HepG2 (cell line): ENCODE measurements at regions not wholly inside any gene's neighbourhood (a gene's known extent, or its start where the extent isn't known, plus 50 kb on each side); places are given as distances from the start of the nearest gene placed in this dataset.
"Not testable (repeated sequence)": the region's sequence is repeated elsewhere in the genome, so short reads cannot be mapped to it uniquely, and the experiment has no call there.

ENCODE experiments used
- ATAC-seq: fragments of 200-7000 bp; cut with Tn5 transposase; 3 replicates; pipeline ENCODE4 v1.9.1; 2020; ENCODE audit warnings: mild to moderate bottlenecking, moderate library complexity
- BruUV-seq: library from RNA; stranded (reverse); fragments of 400-500 nt; replicated peaks from 2 replicates; lab custom pipeline; 2021; lab: Mats Ljungman, UMichigan
- CTCF ChIA-PET: fragments of 300-600 bp; formaldehyde crosslinking; extraction: SDS; loops from one replicate; lab custom pipeline; 2021; ENCODE audit warnings: low total read pairs, inconsistent platforms, low intra/inter-chr PET ratio; lab: Yijun Ruan, JAX
- POLR2A ChIA-PET: fragments of 350-600 bp; sonication (Branson Sonifier 250); formaldehyde crosslinking; loops from one replicate; lab custom pipeline; 2020; ENCODE audit warnings: antibody characterized with exemption, inconsistent platforms; lab: Yijun Ruan, JAX
- DNase-seq: peaks from one replicate; pipeline ENCODE4 v3.0.0-alpha.2; 2015; ENCODE audit warnings: low spot score
- FAIRE-seq: peaks from 3 replicates; lab custom pipeline; 2011; peaks lifted over from hg19 to GRCh38; lab: Jason Lieb, UNC
- H2AFZ ChIP-seq: one replicate; pipeline ENCODE4 v1.6.1; 2011; ENCODE audit warnings: low read length, inconsistent platforms
- H3K27ac ChIP-seq: fragments of 300-600 bp; 3 replicates; pipeline ENCODE4 v1.8.0; 2011; ENCODE audit warnings: mixed run types, mild to moderate bottlenecking, mixed read lengths, low read length, inconsistent platforms; ENCODE audit not compliant: insufficient read depth; ENCODE audit errors: extremely low read length
- H3K27me3 ChIP-seq, 2 experiments: fragments of 200-600 bp in 1 of 2; 2 replicates in 1 of 2; 3 replicates in 1 of 2; pipeline versions ENCODE4 v1.6.0 to v1.8.0; 2011; ENCODE audit warnings: low read length in 2 of 2, mild to moderate bottlenecking in 2 of 2, moderate library complexity in 2 of 2, inconsistent platforms in 1 of 2; ENCODE audit not compliant: insufficient read depth in 2 of 2, control insufficient read depth in 1 of 2
- H3K36me3 ChIP-seq, 2 experiments: fragments of 200-600 bp in 1 of 2; replicated peaks in 1 of 2; 2 replicates in 1 of 2; 3 replicates in 1 of 2; pipeline versions ENCODE4 v1.5.1 to v1.8.0; 2011; ENCODE audit warnings: low read length in 2 of 2, inconsistent platforms in 1 of 2; ENCODE audit not compliant: insufficient read depth in 2 of 2, control insufficient read depth in 1 of 2
- H3K4me1 ChIP-seq: 2 replicates; pipeline ENCODE4 v1.5.1; 2012; ENCODE audit warnings: low read length, inconsistent platforms; ENCODE audit not compliant: insufficient read depth
- H3K4me2 ChIP-seq: 2 replicates; pipeline ENCODE4 v1.6.0; 2011; ENCODE audit warnings: low read depth, low read length, inconsistent platforms
- H3K4me3 ChIP-seq, 3 experiments: fragments of 200-600 bp in 1 of 3; sonication (generic), shearing (Covaris generic) in 1 of 3; replicated peaks in 1 of 3; 2 replicates each; pipeline ENCODE4 v1.5.1; 2011 to 2016; ENCODE audit warnings: low read length in 3 of 3, inconsistent platforms in 2 of 3, low read depth in 2 of 3, mild to moderate bottlenecking in 2 of 3, control low read depth in 1 of 3, mixed read lengths in 1 of 3; ENCODE audit not compliant: insufficient read depth in 1 of 3
- H3K79me2 ChIP-seq: one replicate; pipeline ENCODE4 v1.6.1; 2011; ENCODE audit warnings: low read length, inconsistent platforms; ENCODE audit not compliant: insufficient read depth
- H3K9ac ChIP-seq: 2 replicates; pipeline ENCODE4 v1.6.0; 2011; ENCODE audit warnings: mild to moderate bottlenecking, low read depth, low read length, inconsistent platforms; ENCODE audit not compliant: insufficient read depth
- H3K9me3 ChIP-seq: 2 replicates; pipeline ENCODE4 v1.5.1; 2012; ENCODE audit warnings: mild to moderate bottlenecking, low read length
- H4K20me1 ChIP-seq: 2 replicates; pipeline ENCODE4 v1.6.0; 2011; ENCODE audit warnings: inconsistent platforms, mild to moderate bottlenecking, low read length, moderate library complexity; ENCODE audit not compliant: insufficient read depth
- HDAC2 ChIP-seq: sonication (generic); formaldehyde crosslinking; IDR thresholded peaks from 2 replicates; pipeline ENCODE4 v1.4.0; 2020; ENCODE audit warnings: missing genetic modification reagents
- ZNF609 ChIP-seq: sonication (generic); formaldehyde crosslinking; IDR thresholded peaks from 2 replicates; pipeline ENCODE4 v1.4.0; 2020; ENCODE audit warnings: mild to moderate bottlenecking, missing genetic modification reagents, borderline replicate concordance
- WGBS: methylation state at CpG from one replicate; pipeline ENCODE4 v1.1.6; 2017; ENCODE audit warnings: low lambda C conversion rate; 5-methylcytosine and 5-hydroxymethylcytosine counted together
- in situ Hi-C: cut with HindIII; loops from 2 replicates; pipeline ENCODE4 v1.10.0; 2017; ENCODE audit warnings: low pct_unique_long_range_greater_than_20kb; ENCODE audit not compliant: extremely low pct_ligation_motif_present
- intact Hi-C: fragments of 100-400 bp; cut with micrococcal nuclease; formaldehyde crosslinking; loops from one replicate; pipeline ENCODE4 v1.10.0; 2022; ENCODE audit not compliant: unreplicated experiment

GRCh38 chr15:72844067-72844466 lies 60.5 kb upstream of the ADPGK start (continued):
- TF ChIP-seq ZNF609 (no peak), HDAC2 (CRISPR knock-in tag) (no peak)

- POLR2A ChIA-PET, H3K79me2 ChIP-seq, H3K27ac ChIP-seq, H3K9me3 ChIP-seq, H2AFZ ChIP-seq, H3K9ac ChIP-seq, BruUV-seq, H4K20me1 ChIP-seq, ATAC-seq, H3K4me1 ChIP-seq, H3K4me2 ChIP-seq, H3K36me3 ChIP-seq, CTCF ChIA-PET, in situ Hi-C loops, H3K4me3 ChIP-seq, DNase-seq, intact Hi-C loops, FAIRE-seq: not testable (repeated sequence)
- 13% methylated on average over 4 of the region's 4 CpGs for WGBS
- H3K27me3 ChIP-seq = peaks cover 0 to 13% of the 10 kb centered on the region in 2 experiments; a peak in 1 of 5 replicates
These were observed 59.8 kb upstream of the ADPGK start for GRCh38 chr15:72843340-72843739.
